Neuronal stem cell (in vitro differentiated cells): ENCODE measurements at regions not wholly inside any gene's neighbourhood (a gene's known extent, or its start where the extent isn't known, plus 50 kb on each side); places are given as distances from the start of the nearest gene placed in this dataset.
"Not testable (repeated sequence)": the region's sequence is repeated elsewhere in the genome, so short reads cannot be mapped to it uniquely, and the experiment has no call there.

Source experiments
- DNase-seq: peaks from one replicate; pipeline ENCODE4 v3.0.0-alpha.2; 2013; ENCODE audit warnings: low spot score
- H2AFZ ChIP-seq: one replicate; pipeline ENCODE4 v1.6.1; 2013; ENCODE audit warnings: mild to moderate bottlenecking, low read length, inconsistent platforms
- H2AK5ac ChIP-seq: 2 replicates; pipeline ENCODE4 v1.6.1; 2013; ENCODE audit warnings: low read depth, mild to moderate bottlenecking, inconsistent platforms, low read length, moderate library complexity, mixed read lengths
- H2BK120ac ChIP-seq: 2 replicates; pipeline ENCODE4 v1.6.1; 2013; ENCODE audit warnings: low read depth, mild to moderate bottlenecking, inconsistent platforms, low read length, moderate library complexity, mixed read lengths
- H2BK12ac ChIP-seq: one replicate; pipeline ENCODE4 v1.6.1; 2013; ENCODE audit warnings: low read length, inconsistent platforms
- H2BK15ac ChIP-seq: 2 replicates; pipeline ENCODE4 v1.6.1; 2013; ENCODE audit warnings: mild to moderate bottlenecking, low read length, inconsistent platforms, mixed read lengths
- H2BK5ac ChIP-seq: one replicate; pipeline ENCODE4 v1.6.1; 2013; ENCODE audit warnings: inconsistent platforms, mild to moderate bottlenecking, low read length, moderate library complexity
- H3K14ac ChIP-seq: one replicate; pipeline ENCODE4 v1.6.1; 2013; ENCODE audit warnings: low read length, inconsistent platforms
- H3K18ac ChIP-seq: 2 replicates; pipeline ENCODE4 v1.6.1; 2013; ENCODE audit warnings: low read length, inconsistent platforms
- H3K23ac ChIP-seq: 2 replicates; pipeline ENCODE4 v1.6.1; 2013; ENCODE audit warnings: low read depth, mild to moderate bottlenecking, mixed read lengths, low read length, inconsistent platforms; ENCODE audit not compliant: poor library complexity
- H3K27ac ChIP-seq: replicated peaks from 3 replicates; pipeline ENCODE4 v1.5.1; 2013; ENCODE audit warnings: low read length, inconsistent platforms
- H3K27me3 ChIP-seq, 3 experiments: 2 replicates each; pipeline ENCODE4 v1.6.1; 2013; ENCODE audit warnings: low read length in 3 of 3, mild to moderate bottlenecking in 2 of 3, inconsistent platforms in 1 of 3, low read depth in 1 of 3, mixed read lengths in 1 of 3, moderate library complexity in 1 of 3; ENCODE audit not compliant: control insufficient read depth in 3 of 3, insufficient read depth in 3 of 3
- H3K36me3 ChIP-seq, 2 donors: replicated peaks in 1 of 2; 2 replicates each; pipeline ENCODE4 v1.6.1; 2013; ENCODE audit warnings: low read length in 2 of 2; ENCODE audit not compliant: control insufficient read depth in 2 of 2, insufficient read depth in 2 of 2
- H3K4ac ChIP-seq: 2 replicates; pipeline ENCODE4 v1.6.1; 2013; ENCODE audit warnings: inconsistent platforms, mild to moderate bottlenecking, low read length, moderate library complexity
- H3K4me1 ChIP-seq, 2 donors: 1 replicate in 1 of 2; 2 replicates in 1 of 2; pipeline ENCODE4 v1.6.1; 2013; ENCODE audit warnings: low read length in 2 of 2, low read depth in 1 of 2; ENCODE audit not compliant: control insufficient read depth in 2 of 2, insufficient read depth in 1 of 2
- H3K4me2 ChIP-seq: one replicate; pipeline ENCODE4 v1.6.1; 2013; ENCODE audit warnings: mild to moderate bottlenecking, low read length, inconsistent platforms; ENCODE audit not compliant: insufficient read depth, poor library complexity, severe bottlenecking
- H3K4me3 ChIP-seq, 2 donors: 2 replicates each; pipeline ENCODE4 v1.5.1; 2013; ENCODE audit warnings: low read length in 2 of 2, mild to moderate bottlenecking in 2 of 2, inconsistent platforms in 1 of 2, moderate library complexity in 1 of 2
- H3K79me1 ChIP-seq: one replicate; pipeline ENCODE4 v1.6.1; 2013; ENCODE audit warnings: low read depth, mild to moderate bottlenecking, inconsistent platforms, low read length, moderate library complexity
- H3K9ac ChIP-seq: one replicate; pipeline ENCODE4 v1.6.1; 2013; ENCODE audit warnings: mild to moderate bottlenecking, low read depth, low read length, inconsistent platforms; ENCODE audit not compliant: poor library complexity
- H3K9me3 ChIP-seq, 2 donors: replicated peaks in 1 of 2; 2 replicates each; pipeline versions ENCODE3 to v1.6.1; 2013; ENCODE audit warnings: low read length in 2 of 2, mild to moderate bottlenecking in 2 of 2, inconsistent platforms in 1 of 2, low read depth in 1 of 2, mixed read lengths in 1 of 2, moderate library complexity in 1 of 2; ENCODE audit not compliant: control insufficient read depth in 2 of 2, insufficient read depth in 1 of 2
- H4K8ac ChIP-seq: one replicate; pipeline ENCODE4 v1.6.1; 2013; ENCODE audit warnings: low read depth, mild to moderate bottlenecking, inconsistent platforms, low read length, moderate library complexity
- H4K91ac ChIP-seq: one replicate; pipeline ENCODE4 v1.6.1; 2013; ENCODE audit warnings: low read length, low read depth, mild to moderate bottlenecking, inconsistent platforms; ENCODE audit not compliant: poor library complexity
- WGBS, 2 donors: extraction: QIAGEN DNeasy Blood & Tissue Kit; methylation state at CpG; one replicate each; pipeline ENCODE4 v1.1.7; 2013; ENCODE audit warnings: missing lambda C conversion rate in 2 of 2, mixed read lengths in 1 of 2; ENCODE audit not compliant: insufficient read length in 2 of 2, insufficient replicate concordance in 1 of 2; ENCODE audit errors: extremely low coverage in 2 of 2; 5-methylcytosine and 5-hydroxymethylcytosine counted together

DNA sequence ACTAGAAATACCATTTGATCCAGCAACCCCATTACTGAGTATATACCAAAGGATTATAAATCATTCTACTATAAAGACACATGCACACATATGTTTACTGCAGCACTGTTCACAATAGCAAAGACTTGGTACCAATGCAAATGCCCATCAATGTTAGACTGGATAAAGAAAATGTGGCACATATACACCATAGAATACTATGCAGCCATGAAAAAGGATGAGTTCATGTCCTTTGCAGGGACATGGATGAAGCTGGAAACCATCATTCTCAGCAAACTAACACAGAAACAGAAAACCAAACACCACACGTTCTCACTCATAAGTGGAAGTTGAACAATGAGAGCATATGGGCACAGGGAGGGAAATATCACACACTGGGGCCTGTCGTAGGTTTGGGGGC, 106.0 kb downstream of the SPATA18 start:
- not testable (repeated sequence) for H4K8ac ChIP-seq, H3K4ac ChIP-seq, DNase-seq, H3K9me3 ChIP-seq, H3K4me1 ChIP-seq, H3K9ac ChIP-seq, H3K23ac ChIP-seq, H3K79me1 ChIP-seq, H2BK5ac ChIP-seq, H3K27ac ChIP-seq, H3K4me2 ChIP-seq, H3K4me3 ChIP-seq, H2BK15ac ChIP-seq, H3K14ac ChIP-seq, H4K91ac ChIP-seq, H3K18ac ChIP-seq, H2AFZ ChIP-seq, H3K36me3 ChIP-seq, H2BK120ac ChIP-seq, H2AK5ac ChIP-seq, H2BK12ac ChIP-seq, H3K27me3 ChIP-seq
- WGBS, 2 donors: no CpG with 5 or more reads among the region's 2 CpGs

GRCh38 chr4:52157641-52158316, 106.7 kb downstream of the SPATA18 start:
- H3K18ac ChIP-seq: no peak overlapping the region
- no peak overlapping the region for H3K4me2 ChIP-seq
- no peaks in the 10 kb centered on the region for H3K79me1 ChIP-seq
- H3K14ac ChIP-seq: no peak overlapping the region
- WGBS, 2 donors: no CpG with 5 or more reads among the region's 4 CpGs
- no peaks in the 10 kb centered on the region for H3K9me3 ChIP-seq
- no peak overlapping the region for H3K23ac ChIP-seq
- no peak overlapping the region for H2BK120ac ChIP-seq
- H2AFZ ChIP-seq: peak overlapping the region; percentile 16
- no peak overlapping the region for H3K9ac ChIP-seq
- no peak overlapping the region for H2BK12ac ChIP-seq
- H3K4me1 ChIP-seq: no peaks in the 10 kb centered on the region
- no peak for DNase-seq
- no peak overlapping the region for H2BK15ac ChIP-seq
- H3K4ac ChIP-seq: no peak overlapping the region
- no peak overlapping the region for H3K4me3 ChIP-seq
- H4K8ac ChIP-seq: no peak overlapping the region
- H3K27me3 ChIP-seq: no peaks in the 10 kb centered on the region
- no peak overlapping the region for H3K27ac ChIP-seq
- no peaks in the 10 kb centered on the region for H3K36me3 ChIP-seq
- no peak overlapping the region for H2BK5ac ChIP-seq
- no peak overlapping the region for H4K91ac ChIP-seq
- H2AK5ac ChIP-seq: no peak overlapping the region

GRCh38 chr4:52160859-52161258, 109.8 kb downstream of the SPATA18 start:
- Histone ChIP-seq H2AFZ (no peak overlapping the region), H3K9ac (no peak overlapping the region), H3K18ac (no peak overlapping the region), H2BK12ac (no peak overlapping the region), H3K27me3 (no peaks in the 10 kb centered on the region), H2BK120ac (no peak overlapping the region), H3K4me2 (no peak overlapping the region), H3K4ac (no peak overlapping the region), H4K8ac (no peak overlapping the region), H4K91ac (no peak overlapping the region), H3K79me1 (no peaks in the 10 kb centered on the region), H3K27ac (no peak overlapping the region), H3K4me3 (no peak overlapping the region), H3K14ac (no peak overlapping the region), H3K23ac (no peak overlapping the region), H3K36me3 (no peaks in the 10 kb centered on the region), H3K4me1 (no peaks in the 10 kb centered on the region), H2AK5ac (no peak overlapping the region), H3K9me3 (no peaks in the 10 kb centered on the region), H2BK15ac (no peak overlapping the region), H2BK5ac (no peak overlapping the region)
- WGBS, 2 donors: no CpG with 5 or more reads among the region's 4 CpGs
- DNase-seq: no peak

DNA sequence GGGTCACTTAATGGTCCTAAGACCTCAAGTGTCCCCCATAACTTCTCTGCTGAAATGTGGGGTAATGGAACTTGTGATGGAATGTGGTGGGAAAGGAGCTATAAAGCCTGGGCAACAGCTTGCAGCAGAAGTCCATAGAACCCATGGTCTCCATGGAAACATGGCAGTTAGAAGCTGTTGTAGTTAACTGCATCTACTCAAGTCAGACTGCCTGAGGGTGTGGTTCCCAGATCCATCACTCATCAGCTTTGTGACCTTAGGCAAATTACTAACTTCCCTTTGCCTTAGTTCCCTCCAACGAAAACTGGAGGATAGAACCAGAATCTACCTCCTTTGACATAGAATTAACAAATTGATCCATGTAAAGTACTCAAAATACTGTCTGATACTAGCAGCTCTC, 113.0 kb downstream of the SPATA18 start:
- no peak overlapping the region for H3K9ac ChIP-seq
- no peak overlapping the region for H3K23ac ChIP-seq
- H3K4ac ChIP-seq: no peak overlapping the region
- no peak overlapping the region for H2AFZ ChIP-seq
- no peak overlapping the region for H4K91ac ChIP-seq
- H3K14ac ChIP-seq: no peak overlapping the region
- no CpG with 5 or more reads among the region's 1 CpG for WGBS, 2 donors
- no peak overlapping the region for H2BK12ac ChIP-seq
- no peaks in the 10 kb centered on the region for H3K27me3 ChIP-seq
- H4K8ac ChIP-seq: no peak overlapping the region
- no peak overlapping the region for H3K27ac ChIP-seq
- no peak overlapping the region for H2AK5ac ChIP-seq
- H3K4me2 ChIP-seq: no peak overlapping the region
- no peak overlapping the region for H3K18ac ChIP-seq
- no peak overlapping the region for H3K4me3 ChIP-seq
- H2BK120ac ChIP-seq: no peak overlapping the region
- no peak for DNase-seq
- no peak overlapping the region for H2BK5ac ChIP-seq
- no peak overlapping the region for H2BK15ac ChIP-seq
- no peaks in the 10 kb centered on the region for H3K79me1 ChIP-seq
- no peaks in the 10 kb centered on the region for H3K36me3 ChIP-seq
- H3K4me1 ChIP-seq: no peaks in the 10 kb centered on the region
- H3K9me3 ChIP-seq: no peaks in the 10 kb centered on the region
